ENCODE measurements at regions not wholly inside any gene's neighbourhood (a gene's known extent, or its start where the extent isn't known, plus 50 kb on each side); places are given as distances from the start of the nearest gene placed in this dataset.

DNA sequence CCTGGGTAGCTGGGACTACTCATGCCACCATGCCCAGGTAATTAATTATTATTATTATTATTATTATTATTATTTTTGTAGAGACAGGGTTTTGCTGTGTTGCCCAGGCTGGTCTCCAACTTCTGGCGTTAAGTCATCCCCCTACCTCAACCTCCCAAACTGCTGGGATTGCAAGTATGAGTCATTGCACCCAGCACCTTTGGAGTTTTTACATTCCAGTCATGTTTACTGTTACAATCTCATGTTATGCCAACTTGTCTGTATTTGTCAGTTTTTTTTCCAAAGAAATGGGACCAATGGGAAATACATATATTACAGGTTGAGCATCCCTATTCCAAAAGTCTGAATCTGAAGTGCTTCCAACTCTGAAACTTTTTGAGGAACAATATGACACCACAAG, 903.8 kb downstream of the SLC4A3 start:
- FAIRE-seq = no peak
- DNase-seq (ENCODE audit: extremely low spot score, insufficient read length, low read depth) = no peak

GRCh38 chr2:220533485-220533884, 906.1 kb downstream of the SLC4A3 start:
- FAIRE-seq (no peak), DNase-seq (ENCODE audit: extremely low spot score, insufficient read length, low read depth) (no peak)

DNA sequence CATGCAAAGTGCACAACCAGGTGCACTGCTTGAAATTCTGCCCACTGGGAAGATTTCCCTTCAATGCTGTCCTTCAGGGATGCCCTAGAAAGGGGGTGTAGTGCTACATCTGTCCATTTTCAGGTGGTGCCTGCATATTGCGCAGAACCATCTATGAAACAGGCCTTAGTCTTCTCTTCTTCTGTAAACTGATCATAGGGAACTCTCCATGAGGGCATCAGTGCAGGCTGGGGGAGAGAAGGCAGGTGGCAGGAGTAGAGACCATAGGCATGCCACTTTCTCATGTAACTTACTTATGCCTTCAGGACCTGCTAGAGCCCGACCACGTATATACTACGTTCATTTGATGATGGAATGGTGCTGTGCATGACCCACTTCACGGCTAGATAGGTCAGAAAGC, 912.1 kb downstream of the SLC4A3 start:
- FAIRE-seq (no peak), DNase-seq (ENCODE audit: extremely low spot score, insufficient read length, low read depth) (no peak)

GRCh38 chr2:220544049-220544448, 916.6 kb downstream of the SLC4A3 start:
- DNase-seq (ENCODE audit: extremely low spot score, insufficient read length, low read depth) = no peak
- FAIRE-seq = no peak

- FAIRE-seq = no peak
- DNase-seq (ENCODE audit: extremely low spot score, insufficient read length, low read depth) = no peak
These were observed 923.7 kb downstream of the SLC4A3 start for GRCh38 chr2:220550995-220551700.

GRCh38 chr2:220552790-220553535, 925.5 kb downstream of the SLC4A3 start:
- no peak for FAIRE-seq
- DNase-seq (ENCODE audit: extremely low spot score, insufficient read length, low read depth) = no peak

DNA sequence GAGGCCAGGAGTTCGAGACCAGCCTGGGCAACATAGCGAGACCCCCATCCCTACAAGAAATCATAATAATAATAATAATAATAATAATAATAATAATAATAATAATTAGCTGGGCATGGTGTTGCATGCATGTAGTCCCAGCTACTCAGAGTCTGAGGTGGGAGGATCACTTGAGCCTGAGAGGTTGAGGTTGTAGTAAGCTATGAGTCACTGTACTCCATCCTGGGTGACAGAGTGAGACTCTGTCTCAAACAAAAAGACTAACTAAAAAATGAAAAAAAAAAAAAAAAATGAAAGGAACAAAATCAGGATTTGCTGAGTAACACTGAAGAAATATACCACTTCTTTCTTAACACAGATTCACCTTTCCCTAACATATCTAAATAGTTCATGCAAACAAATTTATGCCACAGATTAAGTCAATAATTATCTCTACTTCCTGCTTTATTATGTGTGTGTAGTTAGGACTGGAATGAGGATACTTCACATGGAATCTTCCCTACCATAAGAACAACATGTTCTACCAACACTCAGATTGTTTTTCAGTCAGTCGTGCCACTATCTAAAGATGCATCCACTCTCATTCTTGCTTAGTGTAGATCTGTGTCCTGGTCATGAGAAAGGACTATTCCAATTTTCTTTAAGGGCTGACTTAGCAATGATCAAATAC, 928.7 kb downstream of the SLC4A3 start:
- no peak for DNase-seq (ENCODE audit: extremely low spot score, insufficient read length, low read depth)
- no peak for FAIRE-seq

DNA sequence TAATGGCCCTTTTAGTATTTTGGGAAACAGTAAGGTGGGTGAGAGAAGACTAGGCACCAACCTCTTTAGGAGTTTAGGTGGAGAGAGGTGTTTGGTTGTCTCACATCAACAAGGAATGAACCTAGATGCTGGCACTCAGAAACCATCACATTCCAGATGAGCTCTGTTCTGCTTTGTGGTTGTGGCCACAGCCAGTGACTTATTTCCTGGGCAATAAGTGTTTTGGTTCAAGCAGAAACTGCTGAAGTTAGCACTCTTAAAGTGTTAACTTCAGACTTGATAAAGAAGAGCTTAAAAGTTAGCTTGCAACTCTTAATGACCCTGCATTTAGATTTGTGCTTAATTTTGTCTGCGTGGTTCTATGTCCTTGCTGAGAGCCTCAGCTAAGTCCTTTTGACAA, 929.2 kb downstream of the SLC4A3 start:
- FAIRE-seq (no peak), DNase-seq (ENCODE audit: extremely low spot score, insufficient read length, low read depth) (no peak)

DNA sequence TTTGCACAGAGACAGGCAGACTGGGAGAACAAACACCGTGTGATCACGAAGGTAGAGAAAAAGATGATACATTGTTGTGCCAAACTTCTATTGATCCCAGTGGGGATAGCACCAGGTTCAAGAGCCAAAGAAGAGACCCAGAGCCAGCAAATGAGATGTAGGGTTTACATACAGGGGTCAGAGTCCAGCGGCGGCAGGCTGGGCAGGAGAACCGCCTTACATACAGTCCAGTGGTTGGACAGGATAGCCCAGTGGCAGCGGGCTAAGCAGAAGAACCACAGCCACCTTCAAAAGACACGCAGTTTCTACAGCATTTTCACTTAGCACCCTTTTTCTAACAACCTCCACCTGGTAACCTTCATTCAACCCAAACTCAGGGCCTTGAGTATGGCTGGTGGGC, 932.8 kb downstream of the SLC4A3 start:
- DNase-seq (ENCODE audit: extremely low spot score, insufficient read length, low read depth) (no peak), FAIRE-seq (no peak)

- DNase-seq (ENCODE audit: extremely low spot score, insufficient read length, low read depth) (no peak), FAIRE-seq (no peak)
These were observed 935.1 kb downstream of the SLC4A3 start for GRCh38 chr2:220562375-220563140.

- FAIRE-seq (no peak), DNase-seq (ENCODE audit: extremely low spot score, insufficient read length, low read depth) (no peak)
These were observed 940.9 kb downstream of the SLC4A3 start for GRCh38 chr2:220568296-220568695.

DNA sequence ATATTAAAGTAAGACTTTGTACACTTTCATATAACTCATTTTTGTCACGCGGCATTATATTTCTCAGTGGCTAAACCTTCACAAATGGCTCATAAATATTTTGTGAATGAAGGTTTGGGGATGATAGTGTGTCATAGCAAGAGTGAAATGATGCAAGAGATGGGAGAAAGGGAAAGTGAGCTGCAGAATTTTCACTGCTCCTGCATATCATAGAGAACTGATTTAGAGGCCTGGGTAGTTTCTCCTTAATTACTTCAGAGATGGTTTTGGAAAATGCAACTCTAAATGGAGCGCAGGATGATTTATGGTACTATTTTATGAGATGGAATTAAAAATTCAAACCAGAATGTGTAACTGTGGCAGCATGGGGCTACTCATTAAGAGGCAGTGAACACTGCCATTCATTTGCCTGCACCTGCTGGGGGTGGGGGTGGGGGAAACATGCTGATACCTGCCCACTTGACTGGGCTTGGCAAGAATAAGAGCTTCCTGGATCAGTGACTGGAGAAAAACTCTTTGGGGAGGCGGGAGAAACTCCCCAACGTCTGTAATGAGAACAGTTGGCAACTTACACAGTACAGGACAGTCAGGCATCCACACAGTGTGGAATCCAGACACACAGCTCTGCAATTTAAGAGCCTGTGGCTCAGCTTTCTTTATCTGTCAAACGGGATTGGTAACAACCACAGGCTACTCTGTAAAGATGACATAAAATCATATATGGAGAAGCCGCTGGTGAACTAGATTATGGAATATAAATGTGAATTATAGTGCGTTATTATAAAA, 941.9 kb downstream of the SLC4A3 start:
- FAIRE-seq (no peak), DNase-seq (ENCODE audit: extremely low spot score, insufficient read length, low read depth) (no peak)

DNA sequence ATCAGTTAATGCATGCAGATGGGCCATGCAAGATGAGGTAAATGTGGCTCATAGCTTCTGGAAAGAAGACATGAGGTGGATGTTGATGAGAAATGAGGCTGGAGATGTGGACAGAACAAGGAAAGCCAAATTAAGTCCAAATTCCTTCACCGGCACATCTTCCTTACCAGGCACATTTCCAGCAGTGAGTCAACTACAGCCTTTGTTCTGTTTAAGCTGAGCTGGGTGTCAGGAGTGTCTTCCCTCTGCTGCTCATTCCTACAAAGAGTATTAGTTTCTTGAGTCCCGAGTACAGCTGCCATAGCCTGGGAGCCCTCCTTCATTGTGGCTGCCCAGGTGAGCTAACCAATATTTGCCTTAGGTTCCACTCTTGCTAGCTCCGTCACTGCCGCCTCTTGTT, 945.0 kb downstream of the SLC4A3 start:
- FAIRE-seq (no peak), DNase-seq (ENCODE audit: extremely low spot score, insufficient read length, low read depth) (no peak)

DNA sequence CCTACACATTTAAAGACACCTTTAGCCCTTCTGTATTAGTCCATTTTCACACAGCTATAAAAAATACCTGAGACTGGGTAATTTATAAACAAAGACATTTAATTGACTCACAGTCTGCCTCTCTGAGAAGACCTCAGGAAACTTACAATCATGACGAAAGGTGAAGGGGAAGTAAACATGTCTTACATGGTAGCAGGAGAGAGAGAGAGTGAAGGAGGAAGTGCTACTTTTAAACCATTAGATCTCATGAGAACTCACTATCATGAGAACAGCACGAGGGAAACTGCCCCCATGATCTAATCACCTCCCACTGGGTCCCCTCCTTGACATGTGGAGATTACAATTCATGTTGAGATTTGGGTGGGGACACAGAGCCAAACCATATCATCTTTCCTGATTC, 946.6 kb downstream of the SLC4A3 start:
- DNase-seq (ENCODE audit: extremely low spot score, insufficient read length, low read depth) (no peak), FAIRE-seq (no peak)

DNA sequence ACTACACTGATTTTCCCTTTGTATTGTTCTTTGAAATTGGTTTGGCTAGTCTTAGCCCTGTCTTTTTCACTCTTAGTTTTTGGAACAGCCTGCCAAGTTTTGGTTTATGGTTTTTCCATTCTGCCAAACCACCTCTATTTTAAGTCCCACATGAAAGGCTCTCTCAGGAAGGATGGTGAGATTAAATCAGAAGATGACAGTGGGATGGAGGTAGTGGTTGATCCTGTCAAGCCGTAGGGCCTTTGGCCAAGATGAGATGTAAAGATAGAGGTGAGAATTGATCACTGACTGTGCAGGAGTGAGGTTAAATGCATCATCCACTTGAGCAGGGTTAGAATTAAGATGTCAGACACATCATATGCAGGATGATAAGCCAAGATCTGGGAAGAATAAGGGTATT, 948.5 kb downstream of the SLC4A3 start:
- no peak for FAIRE-seq
- DNase-seq (ENCODE audit: extremely low spot score, insufficient read length, low read depth) = no peak

- FAIRE-seq (no peak), DNase-seq (ENCODE audit: extremely low spot score, insufficient read length, low read depth) (no peak)
These were observed 952.0 kb downstream of the SLC4A3 start for GRCh38 chr2:220579452-220579851.

DNA sequence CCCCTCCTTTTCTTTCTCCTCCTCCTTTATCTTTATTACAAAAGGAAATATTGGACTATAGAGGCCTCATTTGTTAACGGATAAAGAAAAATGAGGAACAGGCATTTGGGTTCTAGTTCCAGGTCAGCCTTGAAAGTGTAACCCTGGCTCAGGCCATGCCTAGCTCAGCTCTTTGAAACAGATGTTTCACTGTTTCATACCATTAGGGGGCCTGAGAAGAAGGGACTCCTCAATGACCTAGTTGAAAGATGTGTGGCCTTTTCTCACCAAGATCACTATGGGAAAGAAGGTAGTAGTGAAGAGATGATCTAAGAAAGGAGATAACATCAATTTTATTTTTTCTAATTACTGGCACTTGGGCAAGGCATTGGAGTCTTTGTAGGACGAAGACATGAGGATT, 952.7 kb downstream of the SLC4A3 start:
- FAIRE-seq = no peak
- DNase-seq (ENCODE audit: extremely low spot score, insufficient read length, low read depth) = no peak

DNA sequence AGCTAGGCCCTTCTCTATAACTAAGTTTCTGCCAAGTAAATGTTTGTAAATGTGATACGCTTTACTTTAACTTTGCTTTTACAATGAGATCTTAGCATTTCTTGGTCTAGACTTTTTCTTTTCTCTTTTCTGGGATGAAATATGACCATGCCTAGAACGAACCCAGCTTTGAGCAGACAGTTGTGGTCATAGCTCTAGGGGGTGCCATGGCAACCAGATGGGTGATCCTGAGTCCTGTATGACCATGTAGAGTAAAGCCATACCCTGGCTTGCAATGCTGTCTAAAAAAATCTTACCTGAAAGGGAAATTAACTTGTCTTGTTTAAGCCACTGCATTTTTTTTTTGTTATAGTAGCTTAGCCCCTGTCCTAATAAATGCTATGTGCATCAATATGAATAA, 956.3 kb downstream of the SLC4A3 start:
- FAIRE-seq (no peak), DNase-seq (ENCODE audit: extremely low spot score, insufficient read length, low read depth) (no peak)

GRCh38 chr2:220585241-220585640, 957.8 kb downstream of the SLC4A3 start:
- no peak for FAIRE-seq
- no peak for DNase-seq (ENCODE audit: extremely low spot score, insufficient read length, low read depth)
